Activated CD4-positive, alpha-beta memory T cell treated with anti-CD3 and anti-CD28 coated beads for 36 hours (primary cell): ENCODE measurements at regions not wholly inside any gene's neighbourhood (a gene's known extent, or its start where the extent isn't known, plus 50 kb on each side); places are given as distances from the start of the nearest gene placed in this dataset.

Experiments
- CTCF ChIA-PET: fragments of 350-600 bp; sonication (Branson Sonifier 250); formaldehyde crosslinking; loops from one replicate; lab custom pipeline; 2021; ENCODE audit warnings: antibody characterized with exemption, inconsistent platforms; lab: Charles Lee
- POLR2A ChIA-PET: fragments of 350-600 bp; sonication (Branson Sonifier 250); formaldehyde crosslinking; loops from one replicate; lab custom pipeline; 2021; ENCODE audit warnings: antibody characterized with exemption; lab: Charles Lee
- DNase-seq: peaks from one replicate; pipeline ENCODE4 v3.0.0-alpha.2; 2020
- H3K27ac Mint-ChIP-seq: one replicate; pipeline ENCODE4 v1.8.0; 2021; ENCODE audit warnings: mixed read lengths
- H3K27me3 Mint-ChIP-seq: one replicate; pipeline ENCODE4 v1.8.0; 2021; ENCODE audit warnings: mixed read lengths
- H3K36me3 Mint-ChIP-seq: one replicate; pipeline ENCODE4 v1.8.0; 2021; ENCODE audit warnings: mixed read lengths
- H3K4me1 Mint-ChIP-seq: one replicate; pipeline ENCODE4 v1.8.0; 2021; ENCODE audit warnings: low read depth, mixed read lengths
- H3K4me3 Mint-ChIP-seq: one replicate; pipeline ENCODE4 v1.8.0; 2021; ENCODE audit warnings: mild to moderate bottlenecking, mixed read lengths
- H3K9me3 Mint-ChIP-seq: one replicate; pipeline ENCODE4 v1.8.0; 2021; ENCODE audit warnings: mixed read lengths
- intact Hi-C: fragments of 100-400 bp; cut with micrococcal nuclease; formaldehyde crosslinking; loops from one replicate; pipeline ENCODE4 v1.15.1; 2023

DNA sequence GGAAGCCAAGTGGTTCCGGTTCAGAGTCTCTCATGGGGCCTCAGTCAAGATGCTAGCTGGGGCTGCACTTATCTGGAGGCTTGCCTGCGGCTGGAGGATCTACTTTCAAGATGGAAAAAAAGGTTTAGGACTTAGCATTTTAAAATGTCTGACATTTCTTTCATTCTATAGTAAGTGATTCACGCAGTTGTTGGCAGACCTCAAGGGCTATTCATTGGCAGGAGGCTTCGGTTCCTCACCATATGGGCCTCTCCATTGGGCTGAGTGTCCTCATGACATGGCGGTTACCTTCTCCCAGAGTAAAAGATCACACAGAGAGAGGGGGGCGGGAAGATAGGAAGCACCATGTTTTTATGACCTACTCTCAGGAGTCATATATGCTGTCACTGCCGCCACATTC lies 298.0 kb upstream of the PLET1 start:
- ChIA-PET POLR2A (no interaction called here), CTCF (interaction anchor here (1.0 to 1.1 kb wide), 2 partner anchors 29 to 30 kb away, joined by 3 to 5 read pairs; no protein-coding TSS in a partner anchor)
- DNase-seq: no peak
- no peaks in the 10 kb centered on the region for H3K36me3 Mint-ChIP-seq
- intact Hi-C loops: loop anchor here (5.0 to 10.0 kb wide), 2 partner anchors 101 to 344 kb away; no protein-coding TSS in a partner anchor
- H3K27me3 Mint-ChIP-seq: peaks cover 1% of the 10 kb centered on the region
- no peak overlapping the region for H3K27ac Mint-ChIP-seq
- H3K4me3 Mint-ChIP-seq: no peak overlapping the region
- H3K9me3 Mint-ChIP-seq: no peaks in the 10 kb centered on the region
- peaks cover 4% of the 10 kb centered on the region for H3K4me1 Mint-ChIP-seq

DNA sequence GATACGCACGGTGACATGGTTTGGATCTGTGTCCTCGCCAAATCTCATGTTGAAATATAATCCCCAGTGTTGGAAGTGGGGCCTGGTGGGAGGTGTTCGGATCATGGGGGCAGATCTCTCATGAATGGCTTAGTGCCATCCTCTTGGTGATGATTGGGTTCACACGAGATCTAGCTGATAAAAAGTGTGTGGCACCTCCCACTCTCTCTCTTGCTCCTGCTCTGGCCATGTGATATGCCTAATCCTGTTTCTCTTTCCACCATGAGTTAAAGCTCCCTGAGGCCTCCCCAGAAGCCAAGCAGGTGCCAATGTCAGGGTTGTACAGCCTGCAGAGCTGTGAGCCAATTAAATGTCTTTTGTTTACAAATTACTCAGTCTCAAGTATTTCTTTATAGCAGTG lies 303.1 kb upstream of the PLET1 start:
- H3K27me3 Mint-ChIP-seq: no peaks in the 10 kb centered on the region
- ChIA-PET CTCF (interaction anchor here (2.8 kb wide), 1 partner anchor 8 kb away, joined by 18 read pairs; no protein-coding TSS in a partner anchor), POLR2A (no interaction called here)
- H3K4me1 Mint-ChIP-seq: no peaks in the 10 kb centered on the region
- no peak overlapping the region for H3K4me3 Mint-ChIP-seq
- no peaks in the 10 kb centered on the region for H3K9me3 Mint-ChIP-seq
- no peaks in the 10 kb centered on the region for H3K36me3 Mint-ChIP-seq
- H3K27ac Mint-ChIP-seq: no peak overlapping the region
- intact Hi-C loops: no loop called here
- DNase-seq: no peak

DNA sequence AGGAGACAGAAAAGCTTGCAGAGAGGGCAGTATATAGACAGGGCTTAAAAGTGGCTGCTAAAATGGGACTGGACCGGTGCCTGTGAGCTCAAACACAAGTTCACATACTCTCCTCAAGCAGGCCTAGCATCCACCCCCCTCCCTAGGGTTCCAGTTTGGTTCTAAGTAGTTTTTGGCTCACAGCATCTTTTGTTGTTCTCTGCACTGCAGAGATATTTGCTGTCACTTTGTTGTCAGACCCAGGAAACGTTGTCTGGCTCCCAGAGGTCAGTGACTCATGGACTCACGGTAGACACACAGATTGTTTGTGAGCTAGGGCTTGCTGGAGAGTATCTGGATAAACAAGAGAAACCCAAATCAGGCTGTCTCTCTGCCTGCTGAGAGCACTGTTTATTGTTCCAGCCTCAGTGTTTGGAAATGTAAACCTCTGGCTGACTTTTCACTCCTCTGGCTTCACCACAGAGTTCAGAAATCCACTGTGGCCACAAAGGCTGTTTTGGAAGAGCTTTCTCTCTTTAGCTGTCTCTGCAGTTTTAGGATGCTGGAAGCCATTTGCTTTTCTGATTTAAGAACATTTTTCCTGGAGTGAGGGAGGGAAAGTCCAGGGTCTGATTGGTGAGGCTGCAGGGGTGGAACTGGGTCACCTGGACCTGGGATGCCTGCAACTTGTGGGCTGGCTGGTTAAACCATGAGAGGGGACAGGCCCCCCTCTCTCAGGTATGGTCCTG lies 303.7 kb upstream of the PLET1 start:
- Mint-ChIP-seq H3K27me3 (no peaks in the 10 kb centered on the region), H3K4me3 (no peak overlapping the region), H3K9me3 (no peaks in the 10 kb centered on the region), H3K27ac (no peak overlapping the region), H3K36me3 (no peaks in the 10 kb centered on the region), H3K4me1 (no peaks in the 10 kb centered on the region)
- DNase-seq: no peak
- ChIA-PET CTCF (interaction anchor here (1.2 to 2.8 kb wide), 3 partner anchors 9 to 725 kb away, joined by 4 to 18 read pairs (median 4); no protein-coding TSS in a partner anchor), POLR2A (no interaction called here)
- intact Hi-C loops: no loop called here

DNA sequence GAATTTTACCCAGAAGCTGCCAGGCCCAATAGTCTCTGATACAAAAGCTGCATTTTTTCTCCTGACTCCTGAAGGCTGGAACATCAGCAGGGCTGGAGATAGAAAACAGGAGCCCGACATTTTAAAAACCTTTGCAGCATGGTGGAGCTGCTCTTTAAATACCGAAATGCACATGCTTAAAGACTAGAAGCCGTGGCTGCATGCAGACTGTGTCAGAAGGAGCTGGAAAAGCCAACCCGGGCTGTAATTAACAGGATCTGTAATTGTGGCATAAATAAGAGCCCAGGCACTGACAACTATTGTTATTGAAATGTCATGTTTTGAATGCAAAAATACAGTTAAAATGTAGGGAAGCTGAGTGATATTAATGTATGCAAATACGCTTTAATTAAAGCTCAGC lies 304.9 kb upstream of the PLET1 start:
- no peaks in the 10 kb centered on the region for H3K4me1 Mint-ChIP-seq
- ChIA-PET CTCF (interaction anchor here (0.9 to 2.8 kb wide), 4 partner anchors 10 to 724 kb away, joined by 3 to 18 read pairs (median 4); no protein-coding TSS in a partner anchor), POLR2A (no interaction called here)
- no peak for DNase-seq
- H3K9me3 Mint-ChIP-seq: no peaks in the 10 kb centered on the region
- H3K27me3 Mint-ChIP-seq: peaks cover 6% of the 10 kb centered on the region
- intact Hi-C loops: no loop called here
- no peak overlapping the region for H3K4me3 Mint-ChIP-seq
- H3K36me3 Mint-ChIP-seq: no peaks in the 10 kb centered on the region
- no peak overlapping the region for H3K27ac Mint-ChIP-seq

GRCh38 chr11:112566124-112566523 lies 305.5 kb upstream of the PLET1 start:
- intact Hi-C loops: no loop called here
- peaks cover 6% of the 10 kb centered on the region for H3K27me3 Mint-ChIP-seq
- ChIA-PET CTCF (interaction anchor here (0.9 to 2.8 kb wide), 2 partner anchors 11 to 284 kb away, joined by 3 to 18 read pairs; no protein-coding TSS in a partner anchor), POLR2A (no interaction called here)
- no peak overlapping the region for H3K4me3 Mint-ChIP-seq
- H3K9me3 Mint-ChIP-seq: no peaks in the 10 kb centered on the region
- no peaks in the 10 kb centered on the region for H3K4me1 Mint-ChIP-seq
- no peaks in the 10 kb centered on the region for H3K36me3 Mint-ChIP-seq
- DNase-seq: no peak
- H3K27ac Mint-ChIP-seq: no peak overlapping the region

GRCh38 chr11:112570333-112570732 lies 309.7 kb upstream of the PLET1 start:
- no peaks in the 10 kb centered on the region for H3K9me3 Mint-ChIP-seq
- H3K27ac Mint-ChIP-seq: no peak overlapping the region
- intact Hi-C loops: no loop called here
- ChIA-PET POLR2A (no interaction called here), CTCF (no interaction called here)
- no peak overlapping the region for H3K4me3 Mint-ChIP-seq
- H3K27me3 Mint-ChIP-seq: peaks cover 7% of the 10 kb centered on the region
- H3K36me3 Mint-ChIP-seq: no peaks in the 10 kb centered on the region
- no peak for DNase-seq
- H3K4me1 Mint-ChIP-seq: no peaks in the 10 kb centered on the region

- Mint-ChIP-seq H3K4me1 (peaks cover 2% of the 10 kb centered on the region), H3K4me3 (no peak overlapping the region), H3K9me3 (no peaks in the 10 kb centered on the region), H3K27me3 (peaks cover 2% of the 10 kb centered on the region), H3K27ac (no peak overlapping the region), H3K36me3 (no peaks in the 10 kb centered on the region)
- POLR2A ChIA-PET: interaction anchor here (0.6 kb wide), 1 partner anchor 287 kb away, joined by 3 read pairs; no protein-coding TSS in a partner anchor
- no peak for DNase-seq
- CTCF ChIA-PET: interaction anchor here (3.3 kb wide), 1 partner anchor 9 kb away, joined by 17 read pairs; no protein-coding TSS in a partner anchor
- intact Hi-C loops: no loop called here
Observed at GRCh38 chr11:112579282-112579681, 318.6 kb upstream of the PLET1 start.

DNA sequence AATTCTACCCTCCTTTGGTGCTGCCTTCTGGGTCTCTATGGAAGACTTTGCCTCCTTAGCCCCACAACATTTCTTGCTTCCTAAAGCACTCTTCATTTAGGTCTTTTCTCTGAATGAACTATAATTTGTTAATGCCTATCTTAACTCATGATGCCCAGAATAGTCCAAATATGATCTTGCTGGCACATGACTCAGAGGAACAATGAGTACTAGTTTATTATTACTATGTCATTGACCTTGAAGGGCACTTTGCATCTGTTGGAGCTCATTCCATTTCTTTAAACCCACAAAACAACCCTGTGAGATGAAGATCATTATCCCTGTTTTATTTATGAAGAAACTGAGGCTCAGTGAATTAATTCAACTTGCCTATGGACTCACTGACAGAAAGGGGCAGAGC lies 320.2 kb upstream of the PLET1 start:
- H3K9me3 Mint-ChIP-seq: no peaks in the 10 kb centered on the region
- no peak overlapping the region for H3K4me3 Mint-ChIP-seq
- intact Hi-C loops: no loop called here
- H3K36me3 Mint-ChIP-seq: no peaks in the 10 kb centered on the region
- H3K4me1 Mint-ChIP-seq: peaks cover 2% of the 10 kb centered on the region
- DNase-seq: no peak
- peaks cover 2% of the 10 kb centered on the region for H3K27me3 Mint-ChIP-seq
- CTCF ChIA-PET: interaction anchor here (0.9 to 1.2 kb wide), 2 partner anchors 9 to 12 kb away, joined by 3 read pairs; no protein-coding TSS in a partner anchor
- POLR2A ChIA-PET: no interaction called here
- H3K27ac Mint-ChIP-seq: no peak overlapping the region

DNA sequence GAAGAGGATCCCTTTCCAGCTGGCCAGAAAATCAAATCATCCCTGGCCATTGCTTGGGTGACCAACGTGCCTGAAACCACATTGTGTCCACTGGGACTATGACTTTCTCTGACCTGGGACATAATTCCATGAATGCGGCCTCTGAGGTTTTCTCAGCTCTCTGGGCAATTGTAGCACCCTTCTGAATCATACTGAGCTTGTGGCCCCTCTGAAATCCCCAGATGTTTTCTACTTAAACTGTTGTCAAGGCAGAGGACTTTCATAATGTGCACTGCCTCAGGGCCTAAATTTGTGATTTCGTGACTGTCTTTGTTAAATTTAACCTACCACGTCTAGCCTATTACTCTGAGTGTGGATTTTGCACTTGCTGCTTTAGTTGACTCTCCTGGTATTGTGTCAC lies 321.1 kb upstream of the PLET1 start:
- Mint-ChIP-seq H3K27ac (no peak overlapping the region), H3K4me3 (no peak overlapping the region), H3K4me1 (peaks cover 2% of the 10 kb centered on the region), H3K36me3 (no peaks in the 10 kb centered on the region), H3K9me3 (no peaks in the 10 kb centered on the region), H3K27me3 (peaks cover 2% of the 10 kb centered on the region)
- CTCF ChIA-PET: interaction anchor here (0.9 to 1.5 kb wide), 3 partner anchors 8 to 708 kb away, joined by 3 to 5 read pairs (median 3); no protein-coding TSS in a partner anchor
- no peak for DNase-seq
- POLR2A ChIA-PET: no interaction called here
- intact Hi-C loops: no loop called here

GRCh38 chr11:112582366-112582765 lies 321.7 kb upstream of the PLET1 start:
- no peak for DNase-seq
- no peaks in the 10 kb centered on the region for H3K9me3 Mint-ChIP-seq
- no peaks in the 10 kb centered on the region for H3K36me3 Mint-ChIP-seq
- intact Hi-C loops: no loop called here
- no peak overlapping the region for H3K4me3 Mint-ChIP-seq
- ChIA-PET CTCF (interaction anchor here (1.5 kb wide), 2 partner anchors 302 to 707 kb away, joined by 5 read pairs; no protein-coding TSS in a partner anchor), POLR2A (no interaction called here)
- H3K27me3 Mint-ChIP-seq: peaks cover 2% of the 10 kb centered on the region
- peaks cover 2% of the 10 kb centered on the region for H3K4me1 Mint-ChIP-seq
- no peak overlapping the region for H3K27ac Mint-ChIP-seq

DNA sequence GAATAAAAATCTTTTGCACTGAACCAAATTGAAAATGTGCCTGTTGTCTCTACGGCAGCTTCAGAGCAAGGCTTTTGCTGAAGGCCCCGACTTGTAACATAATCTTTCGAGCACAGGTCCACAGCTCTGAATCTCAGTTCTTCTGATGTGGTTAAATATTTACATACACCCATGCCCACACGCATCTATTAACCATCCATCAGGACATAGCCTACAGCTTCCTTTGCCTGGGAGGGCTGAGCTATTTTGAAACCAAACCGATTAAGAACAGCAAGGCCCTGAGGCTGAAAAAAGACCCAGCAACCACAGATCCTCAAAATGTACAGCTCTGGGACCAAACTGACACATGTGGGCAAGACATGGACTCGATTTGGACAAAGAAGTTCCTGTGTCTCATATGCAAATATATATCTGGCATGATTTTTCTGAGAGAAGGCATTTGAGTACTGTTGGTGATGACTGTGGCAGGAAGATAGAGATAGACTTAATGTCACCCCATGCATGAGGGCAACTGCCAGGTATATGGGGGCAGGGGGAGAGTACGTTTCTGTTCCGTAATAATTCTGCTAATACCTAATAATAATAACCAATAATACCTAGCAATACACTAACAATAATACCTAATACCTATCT lies 322.7 kb upstream of the PLET1 start:
- CTCF ChIA-PET: interaction anchor here (1.0 to 2.2 kb wide), 3 partner anchors 9 to 706 kb away, joined by 3 to 8 read pairs (median 5); no protein-coding TSS in a partner anchor
- no peak overlapping the region for H3K4me3 Mint-ChIP-seq
- H3K4me1 Mint-ChIP-seq: peaks cover 2% of the 10 kb centered on the region
- peak; percentile 13 for DNase-seq
- H3K9me3 Mint-ChIP-seq: no peaks in the 10 kb centered on the region
- no peaks in the 10 kb centered on the region for H3K36me3 Mint-ChIP-seq
- POLR2A ChIA-PET: no interaction called here
- peaks cover 2% of the 10 kb centered on the region for H3K27me3 Mint-ChIP-seq
- intact Hi-C loops: no loop called here
- H3K27ac Mint-ChIP-seq: no peak overlapping the region

GRCh38 chr11:112584672-112585071 lies 324.0 kb upstream of the PLET1 start:
- no peaks in the 10 kb centered on the region for H3K27me3 Mint-ChIP-seq
- intact Hi-C loops: no loop called here

More at GRCh38 chr11:112584672-112585071, 324.0 kb upstream of the PLET1 start:
- ChIA-PET CTCF (interaction anchor here (2.2 to 5.8 kb wide), 2 partner anchors 8 to 705 kb away, joined by 8 to 110 read pairs; no protein-coding TSS in a partner anchor), POLR2A (no interaction called here)
- Mint-ChIP-seq H3K9me3 (no peaks in the 10 kb centered on the region), H3K4me3 (no peak overlapping the region), H3K36me3 (no peaks in the 10 kb centered on the region), H3K4me1 (peaks cover 2% of the 10 kb centered on the region), H3K27ac (no peak overlapping the region)
- peak; percentile 21 for DNase-seq
